ENCODE measurements at regions not wholly inside any gene's neighbourhood (a gene's known extent, or its start where the extent isn't known, plus 50 kb on each side); places are given as distances from the start of the nearest gene placed in this dataset.

GRCh38 chr10:64014281-64014680, 493.1 kb downstream of the REEP3 start:
- Histone ChIP-seq H3K4me2 (no peak overlapping the region), H3K36me3 (ENCODE audit: insufficient read depth) (no peaks in the 10 kb centered on the region), H3K9me2 (ENCODE audit: insufficient read depth) (no peaks in the 10 kb centered on the region), H4K20me1 (replicated peaks; ENCODE audit: insufficient read depth) (no peaks in the 10 kb centered on the region), H3F3A (replicated peaks; ENCODE audit: low read depth) (no peaks in the 10 kb centered on the region), H3K27ac (ENCODE audit: low read depth) (no peak overlapping the region), H3K4me1 (ENCODE audit: insufficient read depth) (peaks cover 12% of the 10 kb centered on the region; the same call in 1 of the 2 replicates), H3K79me2 (replicated peaks; ENCODE audit: insufficient read depth) (no peaks in the 10 kb centered on the region), H3K27me3 (ENCODE audit: insufficient read depth) (no peaks in the 10 kb centered on the region), H3K4me3 (no peak overlapping the region), H2AFZ (no peak overlapping the region)
- H3K4me1 Mint-ChIP-seq = peaks cover 8% of the 10 kb centered on the region
- peaks cover 5% of the 10 kb centered on the region; the same call in 2 of the 3 replicates for H3K9me3 Mint-ChIP-seq
- DNase-seq (ENCODE audit: low spot score) = no peak
- no peaks in the 10 kb centered on the region for H3K27me3 Mint-ChIP-seq (ENCODE audit: insufficient read depth, low read depth, poor library complexity)
- no peak for ATAC-seq
- TF ChIP-seq POLR2AphosphoS5 (IDR thresholded peaks at IDR 0.05; ENCODE audit: low read depth) = no peak
- TF ChIP-seq CTCF (conservative IDR thresholded peaks at IDR 0.05; ENCODE audit: low read depth in 2 of 2) = no peak
- no peak for TF ChIP-seq REST (IDR thresholded peaks at IDR 0.05; ENCODE audit: unreplicated experiment)
- TF ChIP-seq EZH2 (IDR thresholded peaks at IDR 0.05; ENCODE audit: low read depth, unreplicated experiment) = no peak
- no peak for TF ChIP-seq ZNF331 (CRISPR knock-in tag; IDR thresholded peaks at IDR 0.05; ENCODE audit: low read depth)
- no peak for TF ChIP-seq CREB1 (CRISPR knock-in tag; IDR thresholded peaks at IDR 0.05; ENCODE audit: low read depth)
- TF ChIP-seq STAT1 (IDR thresholded peaks at IDR 0.05; ENCODE audit: unreplicated experiment) = no peak
- no peak for TF ChIP-seq ETS1 (IDR thresholded peaks at IDR 0.05)
- no peak for TF ChIP-seq JUNB (IDR thresholded peaks at IDR 0.05; ENCODE audit: unreplicated experiment)
- no peak overlapping the region for H3K27ac Mint-ChIP-seq
- H3K36me3 Mint-ChIP-seq (ENCODE audit: low read depth) = no peaks in the 10 kb centered on the region
- no peak overlapping the region for H3K4me3 Mint-ChIP-seq

- Histone ChIP-seq H3K4me3 (no peak overlapping the region), H3K27me3 (ENCODE audit: insufficient read depth) (no peaks in the 10 kb centered on the region), H4K20me1 (replicated peaks; ENCODE audit: insufficient read depth) (no peaks in the 10 kb centered on the region), H3K36me3 (ENCODE audit: insufficient read depth) (no peaks in the 10 kb centered on the region), H3K79me2 (replicated peaks; ENCODE audit: insufficient read depth) (no peaks in the 10 kb centered on the region), H3K9me2 (ENCODE audit: insufficient read depth) (peaks cover 5% of the 10 kb centered on the region), H3K4me2 (no peak overlapping the region), H3K4me1 (ENCODE audit: insufficient read depth) (no peaks in the 10 kb centered on the region), H2AFZ (no peak overlapping the region), H3F3A (replicated peaks; ENCODE audit: low read depth) (no peaks in the 10 kb centered on the region), H3K27ac (ENCODE audit: low read depth) (no peak overlapping the region)
- H3K36me3 Mint-ChIP-seq (ENCODE audit: low read depth) = peaks cover 22% of the 10 kb centered on the region; the same call in 2 of the 3 replicates
- peaks cover 3% of the 10 kb centered on the region for H3K27me3 Mint-ChIP-seq (ENCODE audit: insufficient read depth, low read depth, poor library complexity)
- H3K27ac Mint-ChIP-seq = no peak overlapping the region
- ATAC-seq = no peak
- H3K9me3 Mint-ChIP-seq = peaks cover 35% of the 10 kb centered on the region
- H3K4me1 Mint-ChIP-seq = no peaks in the 10 kb centered on the region
- H3K4me3 Mint-ChIP-seq = no peak overlapping the region
- no peak for DNase-seq (ENCODE audit: low spot score)
- no peak for TF ChIP-seq JUNB (IDR thresholded peaks at IDR 0.05; ENCODE audit: unreplicated experiment)
- TF ChIP-seq ZNF114 (CRISPR knock-in tag; IDR thresholded peaks at IDR 0.05) = no peak
- TF ChIP-seq POLR2AphosphoS5 (IDR thresholded peaks at IDR 0.05; ENCODE audit: low read depth) = no peak
- no peak for TF ChIP-seq NANOG (IDR thresholded peaks at IDR 0.05; ENCODE audit: borderline replicate concordance)
- no peak for TF ChIP-seq EZH2phosphoT487 (IDR thresholded peaks at IDR 0.05; ENCODE audit: unreplicated experiment)
These were observed 502.8 kb downstream of the REEP3 start for GRCh38 chr10:64023926-64024470.
